ENCODE measurements at regions not wholly inside any gene's neighbourhood (a gene's known extent, or its start where the extent isn't known, plus 50 kb on each side); places are given as distances from the start of the nearest gene placed in this dataset.
"Not testable (repeated sequence)": the region's sequence is repeated elsewhere in the genome, so short reads cannot be mapped to it uniquely, and the experiment has no call there.

- DNase-seq: no peak
These were observed 1185.9 kb upstream of the GOT2 start for GRCh38 chr16:59920054-59920453.

GRCh38 chr16:59913666-59914065 is 1179.5 kb upstream of the GOT2 start:
- no peak for DNase-seq

- DNase-seq: no peak
These were observed 1175.1 kb upstream of the GOT2 start for GRCh38 chr16:59909262-59909661.

GRCh38 chr16:59907611-59908010 is 1173.5 kb upstream of the GOT2 start:
- no peak for DNase-seq

GRCh38 chr16:59905606-59906005 is 1171.5 kb upstream of the GOT2 start:
- DNase-seq: no peak

- DNase-seq: no peak
These were observed 1171.0 kb upstream of the GOT2 start for GRCh38 chr16:59905131-59905530.

- DNase-seq: no peak
These were observed 1165.8 kb upstream of the GOT2 start for GRCh38 chr16:59899940-59900339.

GRCh38 chr16:59892376-59892775 is 1158.3 kb upstream of the GOT2 start:
- no peak for DNase-seq

- DNase-seq: no peak
These were observed 1153.7 kb upstream of the GOT2 start for GRCh38 chr16:59887856-59888255.

GRCh38 chr16:59886021-59886420 is 1151.9 kb upstream of the GOT2 start:
- no peak for DNase-seq

GRCh38 chr16:59881376-59881775 is 1147.3 kb upstream of the GOT2 start:
- DNase-seq: no peak

GRCh38 chr16:59880611-59881010 is 1146.5 kb upstream of the GOT2 start:
- no peak for DNase-seq

GRCh38 chr16:59878999-59879398 is 1144.9 kb upstream of the GOT2 start:
- DNase-seq: no peak

- no peak for DNase-seq
These were observed 1144.4 kb upstream of the GOT2 start for GRCh38 chr16:59878479-59878878.

- DNase-seq: no peak
These were observed 1131.0 kb upstream of the GOT2 start for GRCh38 chr16:59864981-59865666.

- DNase-seq: no peak
These were observed 1125.7 kb upstream of the GOT2 start for GRCh38 chr16:59859676-59860402.

GRCh38 chr16:59854846-59855439 is 1120.8 kb upstream of the GOT2 start:
- DNase-seq: no peak

GRCh38 chr16:59849716-59850115 is 1115.6 kb upstream of the GOT2 start:
- no peak for DNase-seq

GRCh38 chr16:59848296-59848695 is 1114.2 kb upstream of the GOT2 start:
- DNase-seq: no peak

- no peak for DNase-seq
These were observed 1106.1 kb upstream of the GOT2 start for GRCh38 chr16:59840169-59840568.

GRCh38 chr16:59826767-59827166 is 1092.7 kb upstream of the GOT2 start:
- no peak for DNase-seq

- DNase-seq: not testable (repeated sequence)
These were observed 1075.4 kb upstream of the GOT2 start for GRCh38 chr16:59809488-59809887.

GRCh38 chr16:59783191-59783590 is 1049.1 kb upstream of the GOT2 start:
- DNase-seq: no peak

GRCh38 chr16:59773330-59773729 is 1039.2 kb upstream of the GOT2 start:
- no peak for DNase-seq

Data from CD4-positive, alpha-beta T cell treated with Interleukin-10 for 1 hour (primary cell).